Activated CD4-positive, alpha-beta memory T cell treated with anti-CD3 and anti-CD28 coated beads, Interleukin-2, amount 10 ng/mL, durations not matched to agents 7 days and 5 days (primary cell): ENCODE measurements at regions not wholly inside any gene's neighbourhood (a gene's known extent, or its start where the extent isn't known, plus 50 kb on each side); places are given as distances from the start of the nearest gene placed in this dataset.

Experiments used
- CTCF ChIA-PET: fragments of 350-600 bp; sonication (Branson Sonifier 250); formaldehyde crosslinking; loops from one replicate; lab custom pipeline; 2021; ENCODE audit warnings: antibody characterized with exemption, inconsistent platforms; lab: Charles Lee
- POLR2A ChIA-PET: fragments of 350-600 bp; sonication (Branson Sonifier 250); formaldehyde crosslinking; loops from one replicate; lab custom pipeline; 2021; ENCODE audit warnings: antibody characterized with exemption; lab: Charles Lee
- DNase-seq: peaks from one replicate; pipeline ENCODE4 v3.0.0-alpha.2; 2020
- H3K27ac Mint-ChIP-seq: one replicate; pipeline ENCODE4 v1.8.0; 2021; ENCODE audit warnings: mild to moderate bottlenecking, mixed read lengths
- H3K27me3 Mint-ChIP-seq: one replicate; pipeline ENCODE4 v1.8.0; 2021; ENCODE audit warnings: mixed read lengths
- H3K36me3 Mint-ChIP-seq: one replicate; pipeline ENCODE4 v1.8.0; 2021; ENCODE audit warnings: low read depth, mixed read lengths
- H3K4me1 Mint-ChIP-seq: one replicate; pipeline ENCODE4 v1.8.0; 2021; ENCODE audit warnings: mixed read lengths
- H3K4me3 Mint-ChIP-seq: one replicate; pipeline ENCODE4 v1.8.0; 2021; ENCODE audit warnings: mild to moderate bottlenecking, mixed read lengths
- H3K9me3 Mint-ChIP-seq: one replicate; pipeline ENCODE4 v1.8.0; 2021; ENCODE audit warnings: mixed read lengths

DNA sequence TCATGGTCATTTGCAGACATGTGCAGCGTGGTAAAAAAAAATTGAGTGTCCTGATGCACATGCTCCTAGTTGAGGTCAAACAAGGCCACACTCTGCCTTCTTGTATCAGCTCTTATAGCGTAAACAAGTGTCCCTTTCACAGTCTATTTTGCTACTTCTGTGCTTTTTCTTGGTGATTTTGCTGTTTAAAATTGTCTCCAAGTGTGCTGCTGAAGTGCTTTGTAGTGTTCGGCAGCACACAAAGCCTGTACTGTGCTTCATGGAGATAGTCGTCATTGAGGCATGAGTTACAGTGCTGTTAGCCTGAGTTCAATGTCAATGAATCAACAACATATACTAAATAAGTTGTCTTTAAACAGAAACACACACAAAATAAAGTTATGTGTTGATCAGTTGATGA is 690.4 kb upstream of the MEF2C start:
- no peak for DNase-seq
- ChIA-PET POLR2A (no interaction called here), CTCF (no interaction called here)
- Mint-ChIP-seq H3K27me3 (no peaks in the 10 kb centered on the region), H3K27ac (no peak overlapping the region), H3K4me1 (no peaks in the 10 kb centered on the region), H3K9me3 (no peaks in the 10 kb centered on the region), H3K4me3 (no peak overlapping the region), H3K36me3 (no peaks in the 10 kb centered on the region)

DNA sequence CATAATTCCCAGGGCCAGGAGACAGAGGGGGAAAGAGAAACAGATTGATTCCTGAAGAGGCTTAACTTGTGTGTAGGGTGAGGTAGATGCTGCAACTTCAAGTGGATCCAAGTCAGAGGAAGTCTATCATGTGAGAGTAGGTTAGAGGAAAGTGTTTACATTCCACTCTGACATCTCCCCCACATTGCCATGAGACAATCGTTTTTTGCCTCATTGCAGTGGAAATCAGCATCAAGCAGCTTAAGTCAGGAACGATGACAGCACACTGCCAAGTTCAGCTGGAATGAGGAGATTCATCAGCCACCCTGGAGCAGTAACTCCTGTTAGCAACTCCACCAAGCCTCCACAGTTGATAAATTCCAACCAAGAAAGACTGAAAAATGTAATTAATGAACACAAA is 689.7 kb upstream of the MEF2C start:
- ChIA-PET POLR2A (no interaction called here), CTCF (no interaction called here)
- Mint-ChIP-seq H3K4me3 (no peak overlapping the region), H3K27ac (no peak overlapping the region), H3K36me3 (no peaks in the 10 kb centered on the region), H3K9me3 (no peaks in the 10 kb centered on the region), H3K4me1 (no peaks in the 10 kb centered on the region), H3K27me3 (no peaks in the 10 kb centered on the region)
- DNase-seq, result no peak

DNA sequence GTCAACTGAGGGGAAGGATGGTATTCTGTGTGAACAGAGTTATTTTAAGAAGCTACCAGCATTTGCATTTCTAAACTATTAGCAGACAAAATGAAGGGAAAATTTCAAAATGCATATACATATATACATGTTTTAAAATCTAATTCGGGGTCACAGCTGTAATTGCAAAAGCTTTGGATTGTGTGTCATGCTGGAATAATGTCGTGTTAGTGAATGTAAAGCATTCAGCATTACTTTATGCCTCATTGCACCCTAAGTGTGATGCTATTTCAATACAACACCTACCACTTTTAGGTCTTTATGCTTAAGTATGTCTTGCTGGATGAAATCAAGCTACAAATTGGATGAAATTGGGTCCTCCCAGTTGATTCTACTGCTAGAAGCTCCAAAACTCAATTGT is 687.6 kb upstream of the MEF2C start:
- Mint-ChIP-seq H3K27ac (no peak overlapping the region), H3K4me1 (no peaks in the 10 kb centered on the region), H3K9me3 (no peaks in the 10 kb centered on the region), H3K36me3 (no peaks in the 10 kb centered on the region), H3K4me3 (no peak overlapping the region), H3K27me3 (no peaks in the 10 kb centered on the region)
- CTCF ChIA-PET, result no interaction called here
- POLR2A ChIA-PET, result no interaction called here
- DNase-seq, result no peak

DNA sequence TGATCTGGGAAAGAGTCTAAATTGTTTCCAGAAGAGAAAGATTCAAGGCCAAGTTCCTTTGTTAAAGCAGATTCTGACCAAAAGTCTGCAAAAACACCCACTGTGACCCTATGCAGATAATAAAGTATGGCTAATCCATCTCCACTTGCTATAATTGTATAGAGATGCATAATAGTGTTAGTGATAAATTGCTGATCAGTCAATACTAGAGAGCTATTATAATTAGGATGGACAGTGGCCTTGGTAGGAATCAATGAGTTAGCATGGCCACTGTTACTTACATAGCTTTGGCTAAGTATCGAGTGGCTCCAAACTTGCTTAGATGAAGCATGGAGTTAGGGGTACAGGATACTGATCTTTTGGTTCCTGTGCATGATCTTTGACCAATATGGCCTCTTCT is 683.4 kb upstream of the MEF2C start:
- CTCF ChIA-PET, result no interaction called here
- DNase-seq, result no peak
- H3K27me3 Mint-ChIP-seq, result no peaks in the 10 kb centered on the region
- H3K36me3 Mint-ChIP-seq, result no peaks in the 10 kb centered on the region
- H3K9me3 Mint-ChIP-seq, result no peaks in the 10 kb centered on the region
- no peak overlapping the region for H3K27ac Mint-ChIP-seq
- H3K4me3 Mint-ChIP-seq, result no peak overlapping the region
- POLR2A ChIA-PET, result no interaction called here
- no peaks in the 10 kb centered on the region for H3K4me1 Mint-ChIP-seq

DNA sequence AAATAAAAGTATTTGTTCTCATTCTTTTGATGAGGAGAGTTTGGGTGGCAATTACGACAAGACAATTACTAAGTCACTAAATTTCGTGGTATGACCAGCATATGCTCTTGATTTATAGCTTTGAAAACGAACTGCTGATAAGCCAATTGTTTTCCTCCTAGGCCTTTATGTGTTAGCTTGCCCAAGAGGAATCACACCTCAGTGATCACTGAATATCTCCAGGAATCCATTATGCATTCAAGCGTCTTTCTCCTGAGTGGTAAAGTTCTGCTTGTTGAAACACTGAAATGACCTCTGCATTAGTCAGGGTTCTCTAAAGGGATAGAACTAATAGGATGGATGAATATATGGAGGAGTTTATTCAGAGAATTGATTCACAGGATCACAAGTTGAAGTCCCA is 677.7 kb upstream of the MEF2C start:
- H3K4me3 Mint-ChIP-seq, result no peak overlapping the region
- DNase-seq, result no peak
- ChIA-PET CTCF (no interaction called here), POLR2A (no interaction called here)
- no peak overlapping the region for H3K27ac Mint-ChIP-seq
- no peaks in the 10 kb centered on the region for H3K36me3 Mint-ChIP-seq
- H3K27me3 Mint-ChIP-seq, result no peaks in the 10 kb centered on the region
- peaks cover 2% of the 10 kb centered on the region for H3K9me3 Mint-ChIP-seq
- H3K4me1 Mint-ChIP-seq, result no peaks in the 10 kb centered on the region

DNA sequence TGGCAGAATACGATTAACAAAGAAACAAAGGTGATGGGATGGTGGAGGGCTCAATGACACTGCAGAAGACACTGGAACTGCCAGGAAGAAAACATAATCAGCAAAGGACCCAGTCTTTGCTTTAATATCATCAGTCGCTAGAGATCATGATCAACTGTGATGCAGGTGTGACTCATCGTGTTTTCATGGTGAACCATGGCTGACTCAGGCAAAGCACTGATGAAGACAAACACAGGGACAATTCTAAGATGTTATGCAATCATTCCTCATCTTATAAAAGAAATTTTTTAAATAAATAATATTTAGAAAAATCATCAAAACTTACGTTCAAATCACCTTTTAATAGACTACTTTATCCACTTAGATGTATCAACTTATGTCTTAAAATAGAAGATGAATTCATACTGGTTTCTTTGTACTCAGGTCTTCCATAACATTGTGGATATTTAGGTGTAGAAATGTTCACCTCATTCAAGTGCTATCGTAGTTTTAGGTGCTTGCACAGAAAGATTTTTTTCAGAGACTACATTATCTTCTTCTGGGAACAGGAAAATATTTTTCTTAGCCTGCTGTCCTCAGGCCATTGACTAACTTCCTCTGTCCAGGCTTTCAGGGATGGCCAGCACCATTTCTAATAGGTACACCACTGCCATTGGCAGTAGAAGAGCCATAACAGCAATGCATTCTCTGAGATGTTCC is 673.4 kb upstream of the MEF2C start:
- no peaks in the 10 kb centered on the region for H3K4me1 Mint-ChIP-seq
- no peaks in the 10 kb centered on the region for H3K36me3 Mint-ChIP-seq
- H3K4me3 Mint-ChIP-seq, result no peak overlapping the region
- no peak overlapping the region for H3K27ac Mint-ChIP-seq
- peaks cover 2% of the 10 kb centered on the region for H3K9me3 Mint-ChIP-seq
- no peak for DNase-seq
- no peaks in the 10 kb centered on the region for H3K27me3 Mint-ChIP-seq
- ChIA-PET CTCF (no interaction called here), POLR2A (no interaction called here)

DNA sequence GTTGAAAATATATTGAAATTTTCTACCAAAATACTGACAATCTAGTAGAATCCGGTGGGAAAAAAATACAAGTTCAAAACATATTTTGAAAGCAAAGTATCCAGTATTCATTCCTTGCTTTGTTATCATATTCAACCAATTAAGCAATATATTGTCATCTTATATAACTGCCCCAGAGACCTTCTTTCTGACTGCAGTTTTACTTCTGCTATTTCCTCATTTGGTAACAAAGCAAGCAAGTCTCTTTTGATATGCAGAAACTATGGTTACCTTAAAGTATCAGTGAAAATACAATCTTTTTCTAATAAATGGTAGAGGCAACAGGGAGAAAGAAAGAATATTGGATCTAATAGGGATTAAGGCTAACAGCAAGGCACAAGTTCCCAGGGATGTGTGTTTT is 663.7 kb upstream of the MEF2C start:
- CTCF ChIA-PET, result no interaction called here
- POLR2A ChIA-PET, result no interaction called here
- Mint-ChIP-seq H3K4me3 (no peak overlapping the region), H3K4me1 (no peaks in the 10 kb centered on the region), H3K9me3 (peaks cover 3% of the 10 kb centered on the region), H3K27ac (no peak overlapping the region), H3K27me3 (no peaks in the 10 kb centered on the region), H3K36me3 (no peaks in the 10 kb centered on the region)
- DNase-seq, result no peak

DNA sequence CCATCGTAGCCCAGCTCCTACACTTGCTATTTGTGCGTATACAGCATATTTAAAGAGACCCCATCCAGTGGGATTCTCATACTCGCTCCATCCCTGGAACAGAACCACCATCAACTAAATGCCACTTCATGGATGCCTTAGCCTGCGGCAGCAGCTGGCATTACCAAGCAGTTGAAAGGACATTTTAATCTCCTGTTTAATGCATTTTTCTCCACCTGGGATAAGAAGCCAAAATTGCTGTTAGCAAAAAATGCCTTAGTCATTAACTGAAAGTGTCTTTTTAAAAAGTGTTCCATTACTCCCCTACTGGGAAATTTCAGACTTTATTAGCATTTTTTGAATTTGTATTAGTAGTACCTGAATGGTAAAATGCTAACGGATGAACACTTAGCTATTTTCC is 662.6 kb upstream of the MEF2C start:
- Mint-ChIP-seq H3K4me3 (no peak overlapping the region), H3K27ac (no peak overlapping the region), H3K27me3 (no peaks in the 10 kb centered on the region), H3K4me1 (no peaks in the 10 kb centered on the region), H3K36me3 (no peaks in the 10 kb centered on the region), H3K9me3 (peaks cover 3% of the 10 kb centered on the region)
- DNase-seq, result no peak
- ChIA-PET CTCF (no interaction called here), POLR2A (no interaction called here)

DNA sequence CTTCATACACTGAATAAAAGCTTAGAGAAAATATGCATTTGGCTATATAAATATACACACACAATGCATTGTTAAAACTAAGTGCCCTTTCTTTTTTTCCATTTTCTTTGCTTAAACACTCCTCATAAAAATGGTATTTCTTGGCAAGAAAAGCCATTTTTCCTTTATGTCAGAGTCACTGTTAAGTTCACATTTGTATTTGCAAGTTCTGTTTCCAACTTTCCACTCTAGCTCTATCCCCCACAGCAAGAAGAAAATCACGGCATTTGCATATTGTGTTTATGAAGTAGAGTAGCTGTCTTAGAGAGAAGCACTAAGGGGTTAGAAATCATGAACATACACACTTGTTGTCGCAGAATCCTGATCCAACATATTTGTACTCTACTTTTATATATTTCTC is 662.1 kb upstream of the MEF2C start:
- CTCF ChIA-PET, result no interaction called here
- H3K9me3 Mint-ChIP-seq, result peaks cover 3% of the 10 kb centered on the region
- H3K27ac Mint-ChIP-seq, result no peak overlapping the region
- no peak for DNase-seq
- no peaks in the 10 kb centered on the region for H3K27me3 Mint-ChIP-seq
- H3K4me3 Mint-ChIP-seq, result no peak overlapping the region
- POLR2A ChIA-PET, result no interaction called here
- no peaks in the 10 kb centered on the region for H3K4me1 Mint-ChIP-seq
- H3K36me3 Mint-ChIP-seq, result no peaks in the 10 kb centered on the region

DNA sequence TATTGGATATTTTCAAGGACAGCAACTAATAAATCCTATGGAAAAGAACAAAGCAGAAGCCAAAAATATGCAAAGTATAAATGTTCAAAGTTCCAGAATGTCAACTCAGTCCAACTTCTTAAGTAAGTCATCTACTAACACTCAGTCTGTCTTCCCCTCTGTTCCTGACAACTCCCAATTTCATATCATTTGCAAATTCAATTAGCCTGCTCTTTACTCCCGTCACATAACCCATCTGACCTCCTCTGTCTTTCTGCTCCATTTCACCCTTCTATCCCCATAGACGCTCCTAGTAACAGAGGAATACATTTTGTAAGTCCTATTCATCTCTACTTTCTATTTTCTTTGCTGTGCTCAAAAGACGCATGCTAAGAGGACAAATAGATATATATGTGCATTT is 659.8 kb upstream of the MEF2C start:
- Mint-ChIP-seq H3K4me1 (no peaks in the 10 kb centered on the region), H3K4me3 (no peak overlapping the region)
- POLR2A ChIA-PET, result no interaction called here

DNA sequence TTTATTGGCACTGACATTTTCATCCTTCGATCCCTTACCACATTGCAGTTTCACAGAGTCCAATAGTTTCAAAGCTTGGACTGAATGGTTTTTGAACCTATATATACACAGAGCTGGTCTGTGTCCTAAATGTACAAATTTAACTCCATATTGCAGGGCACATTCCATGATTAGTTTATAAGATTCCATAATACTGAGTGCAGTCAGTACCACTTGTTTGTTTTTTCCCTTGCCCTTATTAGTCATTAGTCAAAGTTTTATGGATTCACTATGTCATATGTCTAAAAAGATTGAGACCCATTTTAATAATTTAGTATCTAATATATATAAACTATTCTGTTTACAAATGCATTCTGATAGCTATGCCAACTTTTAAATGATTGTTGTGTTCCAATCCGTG is 654.8 kb upstream of the MEF2C start:
- no peaks in the 10 kb centered on the region for H3K9me3 Mint-ChIP-seq
- H3K27me3 Mint-ChIP-seq, result no peaks in the 10 kb centered on the region
- no peaks in the 10 kb centered on the region for H3K4me1 Mint-ChIP-seq
- CTCF ChIA-PET, result no interaction called here
- no peak overlapping the region for H3K27ac Mint-ChIP-seq
- POLR2A ChIA-PET, result no interaction called here
- DNase-seq, result no peak
- H3K4me3 Mint-ChIP-seq, result no peak overlapping the region
- no peaks in the 10 kb centered on the region for H3K36me3 Mint-ChIP-seq

More for the DNA sequence above, 659.8 kb upstream of the MEF2C start:
- H3K36me3 Mint-ChIP-seq, result no peaks in the 10 kb centered on the region
- CTCF ChIA-PET, result no interaction called here
- no peaks in the 10 kb centered on the region for H3K9me3 Mint-ChIP-seq
- H3K27ac Mint-ChIP-seq, result no peak overlapping the region
- no peaks in the 10 kb centered on the region for H3K27me3 Mint-ChIP-seq
- no peak for DNase-seq

DNA sequence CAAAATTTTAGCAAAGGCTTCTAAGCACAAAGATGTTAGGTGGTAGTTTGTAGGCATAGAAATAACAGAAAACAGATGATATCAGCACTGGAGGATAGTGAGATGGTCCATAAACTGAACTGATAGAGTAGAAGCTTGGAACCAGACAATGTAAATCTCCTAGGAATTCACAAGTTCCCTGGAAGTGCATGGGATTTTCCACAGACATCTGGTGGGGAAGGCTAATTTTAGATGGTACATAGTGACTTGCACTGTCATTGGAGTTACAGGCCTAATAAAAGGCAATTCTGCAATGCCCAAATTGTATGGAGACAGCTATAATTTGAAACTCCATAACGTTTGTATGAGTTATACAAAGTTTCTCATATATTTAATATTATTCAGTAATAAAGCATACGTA is 653.0 kb upstream of the MEF2C start:
- Mint-ChIP-seq H3K4me1 (no peaks in the 10 kb centered on the region), H3K27me3 (no peaks in the 10 kb centered on the region), H3K4me3 (no peak overlapping the region), H3K36me3 (no peaks in the 10 kb centered on the region), H3K9me3 (no peaks in the 10 kb centered on the region), H3K27ac (no peak overlapping the region)
- no peak for DNase-seq
- CTCF ChIA-PET, result no interaction called here
- POLR2A ChIA-PET, result no interaction called here

DNA sequence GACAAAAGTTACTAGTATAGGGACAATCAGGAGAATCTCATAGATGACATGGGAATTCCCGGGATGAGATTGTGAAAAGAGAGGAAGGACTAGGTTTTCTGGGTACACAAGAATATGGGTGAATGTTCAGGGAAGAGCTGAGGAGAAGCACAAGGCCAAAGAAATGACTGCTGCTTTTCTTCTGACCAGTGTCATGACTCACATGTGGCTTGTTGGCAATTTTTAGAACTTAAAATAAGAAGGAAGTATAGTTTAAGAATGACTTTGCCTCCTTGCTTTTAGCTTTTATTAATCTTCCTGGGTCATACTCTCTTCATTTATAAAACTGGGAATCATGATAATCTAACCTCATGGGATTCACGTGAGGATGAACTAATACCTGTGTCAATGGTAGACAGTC is 652.4 kb upstream of the MEF2C start:
- no peaks in the 10 kb centered on the region for H3K36me3 Mint-ChIP-seq
- no peaks in the 10 kb centered on the region for H3K4me1 Mint-ChIP-seq
- H3K27me3 Mint-ChIP-seq, result no peaks in the 10 kb centered on the region
- CTCF ChIA-PET, result no interaction called here
- H3K9me3 Mint-ChIP-seq, result no peaks in the 10 kb centered on the region
- H3K4me3 Mint-ChIP-seq, result no peak overlapping the region
- DNase-seq, result no peak
- POLR2A ChIA-PET, result no interaction called here
- no peak overlapping the region for H3K27ac Mint-ChIP-seq

DNA sequence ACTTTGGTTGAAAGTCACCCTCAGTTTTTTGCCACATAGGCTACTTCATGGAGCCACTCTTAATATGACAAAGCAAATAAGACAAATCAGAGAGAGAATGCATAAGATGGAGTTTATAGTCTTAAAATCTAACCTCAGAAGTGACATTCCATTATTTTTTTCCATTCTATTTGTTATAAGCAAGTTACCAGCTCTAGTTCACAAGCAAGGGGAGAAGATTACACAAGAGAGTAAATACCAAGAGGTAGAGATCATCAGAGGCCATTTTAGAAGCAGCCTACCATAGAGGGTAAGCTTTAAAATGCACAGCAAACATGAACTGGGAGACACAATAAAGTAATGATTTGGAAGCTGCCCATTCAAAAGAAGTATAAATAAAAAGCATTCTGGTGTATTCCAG is 651.3 kb upstream of the MEF2C start:
- Mint-ChIP-seq H3K27me3 (no peaks in the 10 kb centered on the region), H3K4me1 (no peaks in the 10 kb centered on the region), H3K4me3 (no peak overlapping the region), H3K36me3 (no peaks in the 10 kb centered on the region), H3K27ac (no peak overlapping the region), H3K9me3 (no peaks in the 10 kb centered on the region)
- no peak for DNase-seq
- POLR2A ChIA-PET, result no interaction called here
- CTCF ChIA-PET, result no interaction called here
